ENCODE measurements at regions not wholly inside any gene's neighbourhood (a gene's known extent, or its start where the extent isn't known, plus 50 kb on each side); places are given as distances from the start of the nearest gene placed in this dataset.
"Not testable (repeated sequence)": the region's sequence is repeated elsewhere in the genome, so short reads cannot be mapped to it uniquely, and the experiment has no call there.

GRCh38 chr10:44268435-44268948 is 116.4 kb downstream of the CXCL12 start:
- not testable (repeated sequence) for TF ChIP-seq CTCF, POLR2A (IDR thresholded peaks at IDR 0.05)
